Panc1 (cell line): ENCODE measurements at regions not wholly inside any gene's neighbourhood (a gene's known extent, or its start where the extent isn't known, plus 50 kb on each side); places are given as distances from the start of the nearest gene placed in this dataset.

Experiments used
- ATAC-seq: fragments of 200-7000 bp; cut with Tn5 transposase; 2 replicates; pipeline ENCODE4 v1.9.1; 2020; ENCODE audit warnings: mild to moderate bottlenecking, moderate library complexity
- BruUV-seq: library from RNA; stranded (reverse); fragments of 400-500 nt; replicated peaks from 2 replicates; lab custom pipeline; 2021; lab: Mats Ljungman, UMichigan
- CTCF ChIA-PET: fragments of 300-600 bp; sonication (Branson Sonifier 250); formaldehyde crosslinking; loops from one replicate; lab custom pipeline; 2022; ENCODE audit warnings: antibody characterized with exemption; lab: Charles Lee
- POLR2A ChIA-PET: fragments of 300-600 bp; sonication (Branson Sonifier 250); formaldehyde crosslinking; loops from one replicate; lab custom pipeline; 2022; ENCODE audit warnings: antibody characterized with exemption; lab: Charles Lee
- DNase-seq: peaks from one replicate; pipeline ENCODE4 v3.0.0-alpha.2; 2010; ENCODE audit warnings: low read depth, low spot score
- H3K27ac ChIP-seq: 2 replicates; pipeline ENCODE4 v1.5.1; 2011; ENCODE audit warnings: mild to moderate bottlenecking, low read length, inconsistent platforms
- H3K27me3 ChIP-seq: fragments of 200-500 bp; sonication (Bioruptor generic); 2 replicates; pipeline ENCODE4 v1.6.0; 2014; ENCODE audit warnings: low read length, inconsistent platforms; ENCODE audit not compliant: control insufficient read depth, insufficient read depth
- H3K36me3 ChIP-seq: fragments of 200-500 bp; sonication (Bioruptor generic); 2 replicates; pipeline ENCODE4 v1.5.1; 2014; ENCODE audit warnings: inconsistent platforms, mild to moderate bottlenecking, low read length, moderate library complexity; ENCODE audit not compliant: control insufficient read depth, insufficient read depth
- H3K4me1 ChIP-seq: 2 replicates; pipeline ENCODE4 v1.5.1; 2011; ENCODE audit warnings: inconsistent platforms, mild to moderate bottlenecking, low read length, moderate library complexity; ENCODE audit not compliant: control insufficient read depth, insufficient read depth
- H3K4me3 ChIP-seq, 2 experiments: 2 replicates each; pipeline ENCODE4 v1.5.1; 2011 to 2012; ENCODE audit warnings: low read depth in 2 of 2, low read length in 2 of 2, mild to moderate bottlenecking in 2 of 2, inconsistent platforms in 1 of 2, moderate library complexity in 1 of 2
- H3K9me3 ChIP-seq: fragments of 200-500 bp; sonication (Bioruptor generic); 2 replicates; pipeline ENCODE4 v1.5.1; 2014; ENCODE audit warnings: low read depth, mild to moderate bottlenecking, inconsistent platforms, low read length, moderate library complexity; ENCODE audit not compliant: control insufficient read depth, insufficient read depth
- CTCF ChIP-seq: fragments of 450-650 bp; IDR thresholded peaks from 2 replicates; pipeline ENCODE4 v1.5.1; 2017; ENCODE audit warnings: mild to moderate bottlenecking
- POLR2AphosphoS5 ChIP-seq: IDR thresholded peaks from 2 replicates; pipeline ENCODE4 v1.6.1; 2012; ENCODE audit warnings: mild to moderate bottlenecking, low read depth, low read length, moderate library complexity
- SIN3A ChIP-seq: IDR thresholded peaks from 2 replicates; pipeline ENCODE4 v1.6.1; 2012; ENCODE audit warnings: low read depth, mild to moderate bottlenecking, low read length, moderate library complexity, borderline replicate concordance; ENCODE audit not compliant: insufficient read depth
- TCF7L2 ChIP-seq: IDR thresholded peaks from 2 replicates; pipeline ENCODE4 v1.6.1; 2011; ENCODE audit warnings: mild to moderate bottlenecking, low read depth, low read length, inconsistent platforms
- in situ Hi-C: cut with HindIII; loops from 2 replicates; pipeline ENCODE4 v1.10.0; 2016; ENCODE audit warnings: low sequenced_read_pairs, low pct_unique_long_range_greater_than_20kb
- intact Hi-C: fragments of 100-400 bp; cut with micrococcal nuclease; formaldehyde crosslinking; loops from one replicate; pipeline ENCODE4 v1.10.0; 2022; ENCODE audit not compliant: unreplicated experiment
- TF ChIP-seq, protein P1 (sequence below), 2 experiments: IDR thresholded peaks; 2 replicates each; pipeline ENCODE4 v1.6.1; 2011 to 2012; ENCODE audit warnings: low read depth in 2 of 2, control low read depth in 1 of 2, low read length in 1 of 2, mild to moderate bottlenecking in 1 of 2, moderate library complexity in 1 of 2; ENCODE audit not compliant: insufficient read depth in 1 of 2

DNA sequence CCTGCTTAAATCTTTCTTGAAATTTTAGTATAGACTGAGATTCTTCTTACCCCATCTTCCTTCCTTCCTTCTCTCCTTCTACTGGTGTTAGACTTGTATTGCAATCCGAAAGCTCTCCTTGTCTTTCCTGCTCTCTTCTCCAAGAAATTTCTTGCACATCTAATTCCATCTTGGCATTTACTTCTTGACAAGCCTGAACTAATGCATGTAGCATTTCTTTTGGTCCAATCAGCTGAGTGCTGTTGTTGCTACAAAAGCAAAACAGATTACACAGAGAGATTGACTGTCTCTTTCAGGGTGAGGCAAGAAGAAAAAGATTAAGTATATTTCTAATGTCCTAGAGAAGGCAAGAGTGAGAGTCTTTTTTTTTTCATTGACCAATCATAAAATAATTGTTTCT, 51.6 kb upstream of the MAP1B start:
- ATAC-seq: no peak
- intact Hi-C loops: no loop called here
- CTCF ChIA-PET: no interaction called here
- no peak for DNase-seq
- TF ChIP-seq, protein P1, sequence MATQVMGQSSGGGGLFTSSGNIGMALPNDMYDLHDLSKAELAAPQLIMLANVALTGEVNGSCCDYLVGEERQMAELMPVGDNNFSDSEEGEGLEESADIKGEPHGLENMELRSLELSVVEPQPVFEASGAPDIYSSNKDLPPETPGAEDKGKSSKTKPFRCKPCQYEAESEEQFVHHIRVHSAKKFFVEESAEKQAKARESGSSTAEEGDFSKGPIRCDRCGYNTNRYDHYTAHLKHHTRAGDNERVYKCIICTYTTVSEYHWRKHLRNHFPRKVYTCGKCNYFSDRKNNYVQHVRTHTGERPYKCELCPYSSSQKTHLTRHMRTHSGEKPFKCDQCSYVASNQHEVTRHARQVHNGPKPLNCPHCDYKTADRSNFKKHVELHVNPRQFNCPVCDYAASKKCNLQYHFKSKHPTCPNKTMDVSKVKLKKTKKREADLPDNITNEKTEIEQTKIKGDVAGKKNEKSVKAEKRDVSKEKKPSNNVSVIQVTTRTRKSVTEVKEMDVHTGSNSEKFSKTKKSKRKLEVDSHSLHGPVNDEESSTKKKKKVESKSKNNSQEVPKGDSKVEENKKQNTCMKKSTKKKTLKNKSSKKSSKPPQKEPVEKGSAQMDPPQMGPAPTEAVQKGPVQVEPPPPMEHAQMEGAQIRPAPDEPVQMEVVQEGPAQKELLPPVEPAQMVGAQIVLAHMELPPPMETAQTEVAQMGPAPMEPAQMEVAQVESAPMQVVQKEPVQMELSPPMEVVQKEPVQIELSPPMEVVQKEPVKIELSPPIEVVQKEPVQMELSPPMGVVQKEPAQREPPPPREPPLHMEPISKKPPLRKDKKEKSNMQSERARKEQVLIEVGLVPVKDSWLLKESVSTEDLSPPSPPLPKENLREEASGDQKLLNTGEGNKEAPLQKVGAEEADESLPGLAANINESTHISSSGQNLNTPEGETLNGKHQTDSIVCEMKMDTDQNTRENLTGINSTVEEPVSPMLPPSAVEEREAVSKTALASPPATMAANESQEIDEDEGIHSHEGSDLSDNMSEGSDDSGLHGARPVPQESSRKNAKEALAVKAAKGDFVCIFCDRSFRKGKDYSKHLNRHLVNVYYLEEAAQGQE (IDR thresholded peaks at IDR 0.05; ENCODE audit: insufficient read depth in 1 of 2, low read depth in 2 of 2, low read length in 1 of 2): no peak
- TF ChIP-seq TCF7L2 (no peak), POLR2AphosphoS5 (no peak), CTCF (no peak), SIN3A (no peak)
- no TSS peak for BruUV-seq
- H3K4me1 ChIP-seq: no peaks in the 10 kb centered on the region
- in situ Hi-C loops: no loop called here
- H3K4me3 ChIP-seq: no peak overlapping the region
- peaks cover 18% of the 10 kb centered on the region for H3K27me3 ChIP-seq
- no peak overlapping the region for H3K27ac ChIP-seq
- H3K9me3 ChIP-seq: no peaks in the 10 kb centered on the region
- no peaks in the 10 kb centered on the region; the same call in 1 of the 2 replicates for H3K36me3 ChIP-seq
- POLR2A ChIA-PET: no interaction called here
